Adipocyte (in vitro differentiated cells): ENCODE measurements at regions not wholly inside any gene's neighbourhood (a gene's known extent, or its start where the extent isn't known, plus 50 kb on each side); places are given as distances from the start of the nearest gene placed in this dataset.
"Not testable (repeated sequence)": the region's sequence is repeated elsewhere in the genome, so short reads cannot be mapped to it uniquely, and the experiment has no call there.

Source experiments
- DNase-seq: peaks from one replicate; pipeline ENCODE4 v3.0.0-alpha.2; 2015; ENCODE audit warnings: low read depth
- H3K27me3 ChIP-seq: replicated peaks from 2 replicates; pipeline ENCODE4 v1.7.0; 2013; ENCODE audit warnings: mild to moderate bottlenecking, low read length, moderate library complexity; ENCODE audit not compliant: control insufficient read depth, insufficient read depth
- H3K36me3 ChIP-seq: 2 replicates; pipeline ENCODE4 v1.7.0; 2013; ENCODE audit warnings: low read length, mild to moderate bottlenecking, moderate library complexity; ENCODE audit not compliant: control insufficient read depth, insufficient read depth, severe bottlenecking
- H3K4me1 ChIP-seq: 2 replicates; pipeline ENCODE4 v1.7.0; 2013; ENCODE audit warnings: mild to moderate bottlenecking, low read length, moderate library complexity; ENCODE audit not compliant: control insufficient read depth, insufficient read depth
- H3K4me3 ChIP-seq: 2 replicates; pipeline ENCODE4 v1.7.0; 2013; ENCODE audit warnings: mild to moderate bottlenecking, low read length, moderate library complexity
- H3K9ac ChIP-seq: 2 replicates; pipeline ENCODE4 v1.7.0; 2013; ENCODE audit warnings: mild to moderate bottlenecking, low read length, moderate library complexity
- H3K9me3 ChIP-seq: 2 replicates; pipeline ENCODE4 v1.7.0; 2013; ENCODE audit warnings: mild to moderate bottlenecking, low read length, moderate library complexity; ENCODE audit not compliant: control insufficient read depth

GRCh38 chr20:53871541-53871940 lies 198.9 kb downstream of the BCAS1 start:
- no peaks in the 10 kb centered on the region for H3K9me3 ChIP-seq
- no peak overlapping the region for H3K9ac ChIP-seq
- no peaks in the 10 kb centered on the region for H3K36me3 ChIP-seq
- H3K27me3 ChIP-seq: no peaks in the 10 kb centered on the region
- H3K4me1 ChIP-seq: peaks cover 34% of the 10 kb centered on the region
- no peak overlapping the region for H3K4me3 ChIP-seq
- no peak for DNase-seq

- H3K9ac ChIP-seq: peak overlapping the region; percentile 74
- H3K36me3 ChIP-seq: no peaks in the 10 kb centered on the region
- no peaks in the 10 kb centered on the region for H3K9me3 ChIP-seq
- no peak for DNase-seq
- no peak overlapping the region for H3K4me3 ChIP-seq
- no peaks in the 10 kb centered on the region for H3K27me3 ChIP-seq
- H3K4me1 ChIP-seq: peaks cover 43% of the 10 kb centered on the region
Observed at GRCh38 chr20:53870426-53871315, 199.7 kb downstream of the BCAS1 start.

GRCh38 chr20:53869466-53870258 lies 200.7 kb downstream of the BCAS1 start:
- Histone ChIP-seq H3K4me1 (peaks cover 53% of the 10 kb centered on the region), H3K36me3 (no peaks in the 10 kb centered on the region), H3K27me3 (no peaks in the 10 kb centered on the region), H3K9me3 (no peaks in the 10 kb centered on the region), H3K9ac (peak overlapping the region; percentile 74), H3K4me3 (peak overlapping the region; percentile 12)
- DNase-seq: peak; percentile 71

- H3K36me3 ChIP-seq: no peaks in the 10 kb centered on the region
- no peak overlapping the region for H3K4me3 ChIP-seq
- H3K9ac ChIP-seq: peak overlapping the region; percentile 85
- DNase-seq: no peak
- no peaks in the 10 kb centered on the region for H3K9me3 ChIP-seq
- H3K27me3 ChIP-seq: no peaks in the 10 kb centered on the region
- peaks cover 53% of the 10 kb centered on the region for H3K4me1 ChIP-seq
Observed at GRCh38 chr20:53867741-53868351, 202.5 kb downstream of the BCAS1 start.

GRCh38 chr20:53866794-53867740 lies 203.3 kb downstream of the BCAS1 start:
- peak overlapping the region; percentile 75 for H3K4me3 ChIP-seq
- peaks cover 46% of the 10 kb centered on the region for H3K4me1 ChIP-seq
- H3K36me3 ChIP-seq: no peaks in the 10 kb centered on the region
- H3K9me3 ChIP-seq: no peaks in the 10 kb centered on the region
- peak overlapping the region; percentile 85 for H3K9ac ChIP-seq
- peak; percentile 55 for DNase-seq
- no peaks in the 10 kb centered on the region for H3K27me3 ChIP-seq

GRCh38 chr20:53865901-53866793 lies 204.2 kb downstream of the BCAS1 start:
- Histone ChIP-seq H3K36me3 (no peaks in the 10 kb centered on the region), H3K9ac (peak overlapping the region; percentile 85), H3K4me1 (peaks cover 44% of the 10 kb centered on the region), H3K4me3 (peak overlapping the region; percentile 75), H3K27me3 (no peaks in the 10 kb centered on the region), H3K9me3 (no peaks in the 10 kb centered on the region)
- DNase-seq: peak; percentile 73

GRCh38 chr20:53864765-53865683 lies 205.4 kb downstream of the BCAS1 start:
- H3K27me3 ChIP-seq, H3K36me3 ChIP-seq, H3K9me3 ChIP-seq: not testable (repeated sequence)
- Histone ChIP-seq H3K4me1 (peaks cover 43% of the 10 kb centered on the region), H3K4me3 (peak overlapping the region; percentile 75), H3K9ac (peak overlapping the region; percentile 85)
- peak; percentile 28 for DNase-seq

GRCh38 chr20:53863923-53864641 lies 206.3 kb downstream of the BCAS1 start:
- not testable (repeated sequence) for H3K36me3 ChIP-seq, DNase-seq, H3K4me3 ChIP-seq, H3K9ac ChIP-seq, H3K27me3 ChIP-seq, H3K9me3 ChIP-seq
- H3K4me1 ChIP-seq: peaks cover 39% of the 10 kb centered on the region

- not testable (repeated sequence) for H3K27me3 ChIP-seq, H3K9me3 ChIP-seq, H3K4me3 ChIP-seq, DNase-seq, H3K9ac ChIP-seq, H3K36me3 ChIP-seq
- H3K4me1 ChIP-seq: peaks cover 39% of the 10 kb centered on the region
Observed at GRCh38 chr20:53863535-53863922, 206.9 kb downstream of the BCAS1 start.
